CD1c-positive myeloid dendritic cell (primary cell): ENCODE measurements at regions not wholly inside any gene's neighbourhood (a gene's known extent, or its start where the extent isn't known, plus 50 kb on each side); places are given as distances from the start of the nearest gene placed in this dataset.
"Not testable (repeated sequence)": the region's sequence is repeated elsewhere in the genome, so short reads cannot be mapped to it uniquely, and the experiment has no call there.

Experiments
- DNase-seq: peaks from one replicate; pipeline ENCODE4 v3.0.0-alpha.2; 2016; ENCODE audit errors: extremely low spot score

- no peak for DNase-seq
Measured at GRCh38 chr4:126136922-126137781, 822.4 kb downstream of the FAT4 start.

GRCh38 chr4:126137782-126138170 lies 823.0 kb downstream of the FAT4 start:
- no peak for DNase-seq

GRCh38 chr4:126144543-126145237 lies 829.9 kb downstream of the FAT4 start:
- no peak for DNase-seq

- no peak for DNase-seq
Measured at GRCh38 chr4:126168484-126168883, 853.7 kb downstream of the FAT4 start.

GRCh38 chr4:126172126-126172525 lies 857.4 kb downstream of the FAT4 start:
- DNase-seq: no peak

GRCh38 chr4:126174627-126175026 lies 859.9 kb downstream of the FAT4 start:
- DNase-seq: no peak

GRCh38 chr4:126180642-126181041 lies 865.9 kb downstream of the FAT4 start:
- DNase-seq: no peak

- no peak for DNase-seq
Measured at GRCh38 chr4:126182336-126182735, 867.6 kb downstream of the FAT4 start.

- DNase-seq: no peak
Measured at GRCh38 chr4:126182786-126183185, 868.0 kb downstream of the FAT4 start.

GRCh38 chr4:126183206-126183605 lies 868.5 kb downstream of the FAT4 start:
- no peak for DNase-seq

GRCh38 chr4:126191536-126191935 lies 876.8 kb downstream of the FAT4 start:
- DNase-seq: no peak

GRCh38 chr4:126192506-126192905 lies 877.8 kb downstream of the FAT4 start:
- no peak for DNase-seq

- not testable (repeated sequence) for DNase-seq
Measured at GRCh38 chr4:126201251-126202138, 886.7 kb downstream of the FAT4 start.

GRCh38 chr4:126202226-126202625 lies 887.5 kb downstream of the FAT4 start:
- no peak for DNase-seq

- no peak for DNase-seq
Measured at GRCh38 chr4:126207910-126208309, 893.2 kb downstream of the FAT4 start.

GRCh38 chr4:126209147-126209546 lies 894.4 kb downstream of the FAT4 start:
- DNase-seq: no peak

- DNase-seq: no peak
Measured at GRCh38 chr4:126213996-126214395, 899.2 kb downstream of the FAT4 start.

- no peak for DNase-seq
Measured at GRCh38 chr4:126215759-126216158, 901.0 kb downstream of the FAT4 start.

GRCh38 chr4:126216611-126217010 lies 901.9 kb downstream of the FAT4 start:
- DNase-seq: no peak

- no peak for DNase-seq
Measured at GRCh38 chr4:126221282-126221681, 906.5 kb downstream of the FAT4 start.

- DNase-seq: no peak
Measured at GRCh38 chr4:126221717-126222340, 907.1 kb downstream of the FAT4 start.
